ENCODE measurements at regions not wholly inside any gene's neighbourhood (a gene's known extent, or its start where the extent isn't known, plus 50 kb on each side); places are given as distances from the start of the nearest gene placed in this dataset.

GRCh38 chr16:24488045-24488444, 51.3 kb upstream of the RBBP6 start:
- TF ChIP-seq ZNF124 (CRISPR knock-in tag; IDR thresholded peaks at IDR 0.05), result no peak
- TF ChIP-seq NR3C1 (CRISPR knock-in tag; IDR thresholded peaks at IDR 0.05), result no peak
- no peak for TF ChIP-seq RFX1 (IDR thresholded peaks at IDR 0.05)
- no peak for TF ChIP-seq FOXJ3 (CRISPR knock-in tag; IDR thresholded peaks at IDR 0.05)
- TF ChIP-seq ZNF232 (CRISPR knock-in tag; IDR thresholded peaks at IDR 0.05), result no peak
- no peak for TF ChIP-seq GTF2A2 (tag; IDR thresholded peaks at IDR 0.05)
- no peaks in the 10 kb centered on the region for H3K9me3 ChIP-seq (replicated peaks; ENCODE audit: control insufficient read depth, insufficient read depth, low read depth, low read length)
- H3K4me1 ChIP-seq (replicated peaks in 1 of 2; ENCODE audit: control insufficient read depth in 2 of 2, insufficient read depth in 2 of 2, low read length in 2 of 2), result no peaks in the 10 kb centered on the region
- no peak overlapping the region for H3K4me2 ChIP-seq (ENCODE audit: insufficient read depth, low read length)
- ATAC-seq (no peak), FAIRE-seq (no peak), DNase-seq (ENCODE audit: extremely low read depth in 1 of 4, low spot score in 3 of 4) (no peak)
- H3K79me2 ChIP-seq (ENCODE audit: control insufficient read depth, insufficient read depth, low read length), result no peaks in the 10 kb centered on the region
- in situ Hi-C loops (cut with MboI), result no loop called here
- intact Hi-C loops (cut with micrococcal nuclease), result no loop called here
- no peak overlapping the region for H3K9ac ChIP-seq (ENCODE audit: insufficient read depth in 1 of 2, low read depth in 2 of 2, low read length in 2 of 2)
- H3K27me3 ChIP-seq (ENCODE audit: control insufficient read depth in 2 of 2, insufficient read depth in 2 of 2, low read length in 2 of 2), result peaks cover 20 to 21% of the 10 kb centered on the region in 2 experiments
- no peak overlapping the region for H3K27ac ChIP-seq (ENCODE audit: extremely low read depth, low read depth, low read length)
- H4K20me1 ChIP-seq (replicated peaks; ENCODE audit: control insufficient read depth, insufficient read depth, low read length), result no peaks in the 10 kb centered on the region; the same call in 1 of the 2 replicates
- H3K36me3 ChIP-seq (ENCODE audit: control insufficient read depth, insufficient read depth, low read length), result no peaks in the 10 kb centered on the region
- ChIA-PET CTCF (ENCODE audit: low intra/inter-chr PET ratio) (no interaction called here), POLR2A (interaction anchor here (1.4 kb wide), 1 partner anchor 17 kb away, joined by 4 read pairs; no protein-coding TSS in a partner anchor)
- no TSS peak for BruUV-seq (replicated peaks)
- H3K9me1 ChIP-seq (ENCODE audit: control insufficient read depth, insufficient read depth, low read length), result no peaks in the 10 kb centered on the region
- no peak overlapping the region for H3K4me3 ChIP-seq
- no peak overlapping the region for H2AFZ ChIP-seq (ENCODE audit: low read depth, low read length)
- 0% methylated on average over 2 of the region's 2 CpGs for WGBS (ENCODE audit: insufficient coverage, low coverage, missing lambda C conversion rate)
